ENCODE measurements at regions not wholly inside any gene's neighbourhood (a gene's known extent, or its start where the extent isn't known, plus 50 kb on each side); places are given as distances from the start of the nearest gene placed in this dataset.
A peak's percentile ranks its signal among the peaks of the same experiment; 100 is the strongest.
"Not testable (repeated sequence)": the region's sequence is repeated elsewhere in the genome, so short reads cannot be mapped to it uniquely, and the experiment has no call there.

DNA sequence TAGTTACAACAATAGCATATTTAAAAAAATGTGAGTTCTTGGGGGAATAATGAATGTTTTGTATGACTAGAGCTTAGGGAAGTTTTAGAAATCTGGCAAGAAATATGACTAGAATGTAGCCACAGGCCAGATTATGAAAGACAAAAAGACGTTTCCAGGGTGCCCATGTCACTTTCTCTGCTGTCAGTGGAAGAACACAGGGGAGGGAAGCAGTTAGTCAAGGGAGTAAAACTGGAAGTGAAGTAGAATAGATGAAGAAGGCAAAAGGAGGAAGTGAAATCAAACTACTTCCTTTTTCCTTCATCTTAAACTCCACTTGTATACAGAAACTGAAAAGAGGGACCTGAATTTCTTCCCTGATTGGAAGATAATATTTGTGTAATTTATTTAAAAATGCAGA is 81.2 kb upstream of the ATP2B1 start:
- intact Hi-C loops (cut with DNase I, micrococcal nuclease), result no loop called here
- DNase-seq, result no peak
- no peak for ATAC-seq

DNA sequence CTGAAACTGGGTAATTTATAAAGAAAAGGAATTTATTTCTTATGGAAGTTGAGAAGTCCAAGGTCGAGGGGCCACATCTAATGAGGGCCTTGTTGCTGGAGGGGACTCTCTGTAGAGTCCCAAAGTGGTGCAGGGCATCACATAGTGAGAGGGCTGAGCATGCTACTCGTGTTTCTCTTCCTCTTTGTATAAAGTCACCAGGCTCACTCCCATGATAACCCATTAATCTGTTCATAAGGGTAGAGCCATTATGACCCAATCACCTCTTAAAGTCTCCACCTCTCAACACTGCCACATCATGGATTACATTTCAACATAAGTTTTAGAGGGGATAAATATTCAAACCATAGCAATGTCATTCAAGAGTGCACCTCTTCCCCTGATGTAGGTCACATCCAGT is 79.1 kb upstream of the ATP2B1 start:
- intact Hi-C loops (cut with DNase I, micrococcal nuclease), result no loop called here

DNA sequence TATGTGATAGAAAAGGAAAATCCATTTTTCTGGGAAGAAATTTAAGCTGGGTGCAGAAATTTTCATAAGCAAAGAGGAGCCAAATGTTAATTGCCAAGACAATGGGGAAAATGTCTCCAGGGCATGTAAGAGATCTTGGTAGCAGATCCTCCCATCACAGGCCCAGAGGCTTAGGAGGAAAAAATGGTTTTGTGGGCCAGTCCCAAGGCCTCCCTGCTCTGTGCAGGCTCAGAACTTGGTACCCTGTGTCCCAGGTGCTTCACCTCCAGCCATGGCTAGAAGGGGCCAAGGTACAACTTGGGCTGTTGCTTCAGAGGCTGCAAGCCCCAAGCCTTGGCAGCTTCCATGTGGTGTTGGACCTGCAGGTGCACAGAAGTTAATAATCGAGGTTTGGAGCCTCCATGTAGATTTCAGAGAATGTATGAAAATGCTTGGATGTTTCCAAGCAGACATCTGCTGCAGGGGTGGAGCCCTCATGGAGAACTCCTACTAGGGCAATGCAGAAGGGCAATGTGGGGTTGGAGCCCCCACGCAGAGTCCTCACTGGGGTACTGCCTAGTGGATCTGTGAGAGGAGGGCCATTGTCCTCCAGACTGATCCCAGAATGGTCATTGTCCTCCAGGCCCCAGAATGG is 77.7 kb upstream of the ATP2B1 start:
- ATAC-seq (no peak), DNase-seq (no peak)
- intact Hi-C loops (cut with DNase I, micrococcal nuclease), result no loop called here

More for the DNA sequence above, 79.1 kb upstream of the ATP2B1 start:
- DNase-seq (no peak), ATAC-seq (no peak)

DNA sequence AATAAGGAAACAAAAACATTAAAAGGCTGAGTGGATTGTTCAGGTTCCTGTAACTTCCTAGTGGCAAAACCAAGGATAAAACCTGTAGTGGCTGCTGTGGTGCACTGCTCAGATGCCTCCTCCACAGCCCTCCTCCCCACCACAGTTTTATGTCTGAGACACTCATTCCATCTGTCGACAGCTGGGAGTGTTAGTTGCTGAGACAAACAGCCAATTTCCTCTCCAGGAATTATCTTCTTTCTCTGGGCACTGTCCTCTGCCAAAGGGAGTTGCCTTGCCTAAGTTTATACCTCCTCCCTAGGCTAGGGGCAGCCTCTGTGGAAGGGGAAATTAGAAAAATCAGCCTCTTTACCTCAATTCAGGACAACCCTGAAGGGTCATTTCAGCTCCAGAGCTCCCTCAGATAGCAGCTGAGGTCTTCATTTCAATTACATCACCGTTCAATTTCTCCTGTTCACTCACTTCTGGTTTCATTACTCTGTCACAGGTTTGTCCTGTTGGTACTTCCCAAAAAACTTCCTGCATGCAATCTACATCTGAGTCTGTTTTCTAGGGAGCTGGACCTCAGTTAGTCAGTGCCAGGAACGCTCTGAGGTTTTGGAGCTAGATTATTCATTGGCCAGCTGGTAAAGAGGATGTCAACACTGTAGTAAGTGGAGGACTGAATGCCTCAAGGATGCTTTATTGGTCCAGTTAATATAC is 74.9 kb upstream of the ATP2B1 start:
- ATAC-seq (peak; percentile 46), DNase-seq (no peak)
- intact Hi-C loops (cut with DNase I, micrococcal nuclease), result no loop called here

DNA sequence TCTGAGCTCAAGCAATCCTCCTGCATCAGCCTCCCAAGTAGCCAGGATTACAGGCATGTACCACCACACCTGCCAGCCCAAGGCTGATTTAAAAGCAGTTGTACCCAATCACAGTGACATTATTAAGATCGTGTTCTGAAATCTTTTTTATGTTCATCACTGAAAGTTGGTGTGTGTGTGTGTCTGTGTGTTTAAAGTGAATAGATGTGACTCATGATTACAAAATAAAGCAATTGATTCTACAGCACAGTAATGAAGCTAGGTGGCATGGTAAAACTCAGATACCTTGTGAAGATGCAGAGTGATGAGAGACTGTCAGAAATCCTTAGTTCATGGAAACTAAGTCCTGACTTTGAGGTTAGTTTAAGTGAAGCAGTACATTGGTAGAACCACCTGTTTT is 74.2 kb upstream of the ATP2B1 start:
- ATAC-seq (no peak), DNase-seq (no peak)
- intact Hi-C loops (cut with DNase I, micrococcal nuclease), result no loop called here

DNA sequence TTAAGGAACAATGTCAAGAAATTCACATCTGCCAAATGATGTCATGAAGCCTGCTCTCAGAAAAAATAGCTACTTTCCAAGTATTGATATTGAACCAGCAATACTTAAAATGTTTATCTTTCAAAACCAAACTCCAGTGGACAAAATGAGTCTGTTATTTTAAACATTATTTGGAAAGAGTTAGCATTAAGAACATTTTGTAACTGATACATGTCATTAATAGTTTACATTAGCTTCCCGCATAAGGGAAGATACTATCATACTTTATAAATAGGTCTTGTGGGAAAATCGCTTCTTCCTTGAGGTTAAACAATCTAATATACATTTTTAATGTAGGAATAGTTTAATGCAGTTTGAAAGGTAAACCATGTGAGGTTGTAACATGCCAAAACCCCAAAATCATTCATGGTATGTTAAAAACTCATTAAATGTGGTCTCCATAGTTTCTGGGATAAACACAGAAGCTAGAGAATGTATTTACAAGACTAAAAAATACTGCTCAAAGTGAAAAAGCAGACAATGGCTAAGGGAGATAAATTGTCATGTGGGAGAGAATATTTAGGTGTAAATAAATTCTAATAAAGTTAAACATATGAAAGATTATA is 73.4 kb upstream of the ATP2B1 start:
- no peak for DNase-seq
- intact Hi-C loops (cut with DNase I, micrococcal nuclease), result no loop called here
- ATAC-seq, result no peak

DNA sequence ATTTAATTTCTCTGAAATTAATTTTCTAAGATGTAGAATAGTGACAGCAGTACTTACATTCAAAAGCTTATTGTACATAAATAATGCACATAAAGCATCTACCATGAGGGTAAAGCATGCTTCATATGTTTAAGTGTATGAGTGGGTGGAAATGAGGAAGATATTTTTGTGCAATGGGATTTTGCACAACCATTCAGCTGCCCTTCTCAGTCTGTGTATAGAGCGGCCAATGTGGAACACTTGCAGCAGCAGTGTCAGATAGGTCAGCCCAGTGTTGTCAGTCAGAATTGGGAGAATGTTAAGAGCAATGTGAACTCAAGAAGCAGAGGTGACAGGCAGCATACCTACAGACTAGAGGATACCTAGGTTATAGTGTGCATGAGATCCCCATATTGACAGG is 72.5 kb upstream of the ATP2B1 start:
- intact Hi-C loops (cut with DNase I, micrococcal nuclease), result no loop called here
- ATAC-seq (no peak), DNase-seq (no peak)

DNA sequence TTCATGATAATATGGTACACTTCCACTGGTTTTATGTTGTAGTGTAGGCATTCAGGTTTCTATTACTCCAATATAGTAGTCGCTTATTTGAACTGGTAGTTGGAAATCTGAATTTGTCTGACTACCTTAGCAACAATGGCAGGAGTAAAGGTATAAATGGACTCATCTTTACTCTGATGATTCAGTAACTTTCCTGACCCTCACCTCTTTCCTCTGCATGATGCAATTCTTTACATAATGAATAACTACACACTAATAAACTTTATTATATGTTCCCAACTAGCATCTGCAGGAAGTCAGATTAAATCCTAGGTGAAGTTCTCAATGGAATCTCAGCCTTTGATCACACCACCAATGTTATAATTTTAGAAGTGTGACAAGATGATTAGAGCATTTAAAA is 70.5 kb upstream of the ATP2B1 start:
- ATAC-seq, result peak; percentile 85

DNA sequence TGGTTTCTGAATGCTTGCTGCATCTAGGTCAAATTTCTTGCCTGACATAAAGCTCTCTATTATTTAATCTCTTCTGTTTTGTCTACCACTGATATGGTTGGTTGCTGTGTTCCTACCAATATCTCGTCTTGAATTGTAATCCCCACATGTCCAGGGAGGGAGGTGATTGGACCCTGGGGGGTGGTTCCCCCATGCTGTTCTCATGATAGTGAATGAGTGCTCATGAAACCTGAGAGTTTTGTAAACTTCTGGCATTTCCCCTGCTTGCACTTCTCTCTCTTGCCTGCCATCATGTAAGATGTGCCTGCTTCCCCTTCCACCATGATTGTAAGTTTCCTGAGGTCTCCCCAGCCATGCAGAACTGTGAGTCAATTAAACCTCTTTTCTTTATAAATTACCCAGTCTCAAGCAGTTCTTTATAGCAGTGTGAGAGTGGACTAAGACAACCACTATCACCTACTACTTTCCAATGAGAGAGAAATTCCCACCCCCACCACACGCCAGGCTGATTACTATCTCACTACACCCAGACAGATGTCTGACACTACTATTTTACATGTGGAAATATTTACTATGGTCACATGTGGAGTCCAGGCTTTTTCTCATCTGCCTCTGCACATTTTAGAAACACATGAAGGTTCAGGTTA is 69.2 kb upstream of the ATP2B1 start:
- intact Hi-C loops (cut with DNase I, micrococcal nuclease), result no loop called here
- DNase-seq (no peak), ATAC-seq (no peak)

More for the DNA sequence above, 70.5 kb upstream of the ATP2B1 start:
- intact Hi-C loops (cut with DNase I, micrococcal nuclease), result no loop called here
- no peak for DNase-seq

DNA sequence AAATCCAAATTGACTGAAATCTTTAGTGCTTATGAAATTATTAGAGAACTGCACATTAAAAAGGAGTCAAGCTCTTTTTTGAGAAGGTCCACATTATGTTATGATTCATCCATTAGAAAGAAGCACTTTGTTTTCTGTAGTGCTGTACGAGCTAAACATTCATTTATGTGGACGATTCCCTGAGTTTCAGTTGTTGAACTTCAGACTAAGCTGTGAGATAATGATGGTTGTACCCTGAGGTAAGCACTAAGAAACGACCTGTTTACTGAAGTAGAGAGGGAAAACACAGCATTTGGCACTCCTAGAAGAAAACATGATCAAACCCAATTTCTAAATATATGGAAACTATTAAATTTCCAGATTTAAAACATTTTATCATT is 67.3 kb upstream of the ATP2B1 start:
- intact Hi-C loops (cut with DNase I, micrococcal nuclease), result no loop called here
- ATAC-seq (no peak), DNase-seq (no peak)

DNA sequence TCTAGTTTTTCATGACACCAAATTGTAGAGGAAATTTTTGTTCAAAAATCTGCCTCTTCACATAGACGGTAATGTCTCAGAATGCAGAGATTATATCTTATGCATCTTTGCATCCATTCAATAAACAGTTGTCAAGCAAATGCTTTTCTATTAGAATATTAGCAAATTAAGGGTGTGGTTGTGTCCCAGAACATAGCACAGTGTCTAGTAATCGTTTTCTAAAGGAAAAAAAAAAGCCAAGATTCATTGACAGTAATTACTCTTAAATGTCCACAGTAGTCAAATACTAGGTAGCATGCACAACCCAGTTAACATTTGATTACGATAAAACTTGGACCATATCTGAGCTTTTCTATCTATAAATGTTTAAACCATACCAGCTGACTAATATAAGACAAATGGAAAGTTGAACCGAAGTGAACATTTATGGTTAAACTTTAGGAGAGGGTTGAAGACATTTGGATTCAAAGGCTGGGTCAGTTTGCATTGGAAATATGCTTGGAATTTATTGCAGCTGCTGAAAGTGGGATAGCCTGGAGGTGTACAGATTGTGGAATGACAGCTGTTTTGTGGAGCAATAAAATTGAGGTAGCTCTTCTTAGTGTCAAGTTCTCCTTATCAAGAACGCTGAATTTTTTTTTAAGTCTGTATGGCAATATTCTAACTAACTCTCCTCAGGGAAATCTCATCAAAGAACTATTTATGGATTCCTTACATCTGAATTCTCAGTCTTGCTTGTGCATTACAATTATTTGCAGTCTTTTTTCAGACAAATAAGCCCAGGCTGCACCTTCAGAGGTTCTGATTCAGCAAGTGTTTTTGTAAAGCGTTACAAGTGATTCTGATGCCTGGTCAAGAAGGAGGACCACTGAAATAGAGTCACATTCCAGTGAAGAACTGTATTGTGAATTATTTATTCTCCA is 66.7 kb upstream of the ATP2B1 start:
- peak; percentile 43 for ATAC-seq
- DNase-seq, result no peak
- intact Hi-C loops (cut with DNase I, micrococcal nuclease), result no loop called here

DNA sequence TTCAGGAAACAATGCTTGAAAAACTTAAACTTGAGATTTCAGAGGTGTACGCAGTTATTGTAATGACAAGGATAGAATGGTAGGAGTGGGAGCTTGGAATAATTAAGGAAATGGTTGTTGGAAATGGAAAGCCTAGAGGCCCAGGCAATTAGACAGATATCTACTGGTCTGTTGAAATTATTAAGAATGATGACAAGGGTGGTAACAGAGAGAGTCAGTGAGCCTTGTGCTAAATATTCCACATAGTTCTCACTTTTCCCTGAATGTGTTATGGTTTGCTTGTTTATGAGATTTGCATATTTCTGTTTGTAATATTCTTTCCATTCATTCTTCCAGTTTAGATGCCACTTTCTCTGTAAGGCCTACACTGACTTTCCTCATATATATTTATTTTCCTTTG is 66.0 kb upstream of the ATP2B1 start:
- intact Hi-C loops (cut with DNase I, micrococcal nuclease), result no loop called here
- no peak for DNase-seq
- no peak for ATAC-seq

DNA sequence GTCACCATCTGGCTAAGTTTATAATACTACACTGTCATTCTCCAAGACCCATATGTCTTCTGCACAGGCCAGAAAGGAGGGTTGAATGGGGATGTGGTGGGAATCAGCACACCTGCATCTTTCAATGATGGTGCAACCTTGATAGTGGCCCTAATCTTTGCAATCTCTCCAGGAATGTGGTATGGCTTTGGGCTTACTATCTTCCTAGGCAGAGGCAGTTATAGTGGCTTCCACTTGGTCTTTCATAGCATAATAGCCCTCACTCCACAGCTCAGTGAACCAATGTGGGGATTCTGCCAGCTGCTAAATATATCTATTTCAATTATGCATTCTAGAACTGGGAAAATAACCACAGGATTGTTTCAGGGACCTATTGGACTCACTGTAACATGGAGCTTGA is 61.8 kb upstream of the ATP2B1 start:
- no peak for ATAC-seq
- intact Hi-C loops (cut with DNase I, micrococcal nuclease), result no loop called here
- no peak for DNase-seq

DNA sequence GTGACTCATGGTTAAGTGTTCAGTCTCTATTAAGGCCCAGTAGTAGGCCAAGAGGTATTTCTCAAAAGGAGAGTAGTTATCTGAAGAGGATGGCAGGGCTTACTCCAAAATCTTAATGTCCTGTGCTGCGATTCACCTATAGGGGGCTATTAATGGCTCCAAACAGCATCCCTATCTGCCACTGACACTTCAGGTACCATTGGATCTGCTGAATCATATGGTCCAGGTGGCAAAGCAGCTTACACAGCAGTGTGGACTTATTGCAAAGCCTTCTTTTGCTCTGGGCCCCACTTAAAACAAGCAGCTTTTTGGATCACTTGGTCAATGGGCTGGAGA is 60.8 kb upstream of the ATP2B1 start:
- DNase-seq (no peak), ATAC-seq (no peak)
- intact Hi-C loops (cut with DNase I, micrococcal nuclease), result no loop called here

DNA sequence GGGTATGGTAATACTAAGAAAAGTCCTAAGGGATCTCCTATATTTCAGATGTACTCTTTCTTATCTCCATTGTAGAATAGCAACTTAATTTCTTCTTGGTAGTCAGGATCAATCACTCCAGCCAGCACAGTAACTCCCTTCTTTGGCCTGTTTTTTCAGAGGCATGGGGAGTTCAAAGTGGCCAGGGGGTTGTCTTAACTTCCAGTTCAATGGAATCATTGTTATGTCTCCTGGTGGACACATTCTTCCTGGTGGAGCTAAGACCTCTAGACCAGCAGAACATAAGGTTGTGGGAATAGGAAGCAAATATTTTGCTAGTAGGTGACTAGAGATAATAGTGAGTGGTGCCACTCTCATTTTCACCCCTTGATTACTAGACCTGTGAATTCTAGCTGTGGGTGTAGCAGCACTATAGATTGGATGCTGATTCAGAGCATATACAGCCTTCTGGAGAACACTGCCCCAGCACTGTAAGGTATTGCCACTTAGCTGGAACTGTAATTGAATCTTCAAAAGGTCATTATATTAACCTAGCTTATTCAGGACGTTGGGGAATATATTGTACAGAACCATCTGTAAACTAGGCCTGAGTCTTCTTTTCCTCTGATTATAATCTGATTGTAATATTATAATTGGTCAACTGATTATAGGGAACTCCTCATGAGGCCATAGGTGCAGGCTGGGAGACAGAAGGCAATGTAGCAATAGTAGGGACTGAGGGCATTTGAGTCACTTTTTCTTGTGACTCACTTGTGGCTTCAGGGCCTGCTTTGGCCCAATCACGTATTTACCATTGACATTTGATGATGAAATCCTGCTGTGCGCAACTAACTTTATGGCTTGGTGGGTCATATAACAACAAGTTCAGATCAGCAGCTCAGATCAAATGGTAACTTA is 60.2 kb upstream of the ATP2B1 start:
- ATAC-seq (peak; percentile 96), DNase-seq (no peak)
- intact Hi-C loops (cut with DNase I, micrococcal nuclease), result no loop called here

DNA sequence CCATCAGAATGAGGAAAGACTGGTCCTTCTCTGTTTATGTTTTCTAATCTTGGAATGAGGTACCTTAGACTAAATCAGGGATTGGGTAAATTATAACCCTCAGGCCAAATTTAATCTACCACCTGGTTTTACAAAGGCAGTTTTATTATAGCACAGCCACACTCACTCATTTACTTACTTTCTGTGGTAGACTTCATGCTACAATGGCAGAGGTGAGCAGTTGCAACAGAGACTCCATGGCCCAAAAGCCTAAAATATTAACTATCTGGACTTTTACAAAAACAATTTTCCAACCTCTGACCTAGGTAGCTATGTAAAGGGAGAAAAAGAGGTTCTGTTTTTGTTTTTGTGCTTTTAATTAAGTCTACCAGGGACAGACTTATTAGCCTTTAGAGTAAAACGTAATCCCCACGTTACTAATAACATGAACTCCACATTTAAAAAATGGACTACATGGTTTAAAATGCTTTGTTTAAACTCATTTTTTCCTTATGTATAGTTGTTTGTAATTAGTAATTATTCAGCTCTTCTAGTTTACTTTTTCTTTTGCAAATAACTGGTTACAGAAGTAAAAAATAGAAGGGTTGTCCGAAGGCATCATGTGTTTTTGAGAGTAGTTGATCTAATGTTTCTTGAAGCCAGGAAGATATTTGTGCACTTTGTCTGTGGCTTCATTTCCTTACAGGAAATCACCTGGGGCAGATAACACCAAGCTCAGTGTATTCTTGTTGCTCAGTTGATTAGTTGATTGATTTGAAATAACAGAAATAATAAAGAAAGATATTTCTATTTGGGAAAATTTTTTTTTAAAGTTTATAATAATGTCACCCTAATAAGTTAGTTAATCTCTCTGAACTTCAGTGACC is 57.6 kb upstream of the ATP2B1 start:
- no peak for ATAC-seq
- no peak for DNase-seq
- intact Hi-C loops (cut with DNase I, micrococcal nuclease), result no loop called here

DNA sequence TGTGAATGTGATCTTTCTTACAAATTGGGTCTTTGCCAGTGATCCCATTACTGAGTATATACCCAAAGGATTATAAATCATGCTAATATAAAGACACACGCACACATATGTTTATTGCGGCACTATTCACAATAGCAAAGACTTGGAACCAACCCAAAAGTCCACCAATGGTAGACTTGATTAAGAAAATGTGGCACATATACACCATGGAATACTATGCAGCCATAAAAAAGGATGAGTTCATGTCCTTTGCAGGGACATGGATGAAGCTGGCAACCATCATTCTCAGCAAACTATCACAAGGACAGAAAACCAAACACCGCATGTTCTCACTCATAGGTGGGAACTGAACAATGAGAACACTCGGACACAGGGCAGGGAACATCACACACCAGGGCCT is 55.5 kb upstream of the ATP2B1 start:
- ATAC-seq; DNase-seq; intact Hi-C loops (cut with DNase I, micrococcal nuclease): not testable (repeated sequence)
